ENCODE measurements at regions not wholly inside any gene's neighbourhood (a gene's known extent, or its start where the extent isn't known, plus 50 kb on each side); places are given as distances from the start of the nearest gene placed in this dataset.
"Not testable (repeated sequence)": the region's sequence is repeated elsewhere in the genome, so short reads cannot be mapped to it uniquely, and the experiment has no call there.

DNA sequence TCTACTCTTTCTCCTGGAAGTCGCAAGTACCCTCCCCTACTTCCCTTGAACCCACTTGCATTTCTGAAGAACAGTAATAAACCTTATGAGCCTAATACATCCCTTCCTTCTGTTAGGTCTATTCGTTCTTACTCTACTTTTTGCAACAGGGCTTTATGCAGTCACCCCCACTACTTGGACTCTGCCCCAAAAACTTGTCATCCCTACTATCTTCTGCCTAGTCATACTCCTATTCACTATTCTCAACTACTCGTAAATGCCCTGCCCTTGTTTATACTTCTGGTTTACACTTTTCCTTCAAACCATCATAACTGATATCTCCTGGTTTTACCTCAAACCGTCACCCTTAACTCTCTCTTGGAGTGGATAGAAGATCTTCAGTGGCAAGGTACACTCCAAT, 55.2 kb upstream of the SLIT2 start:
- Mint-ChIP-seq H3K27ac (no peak overlapping the region), H3K9me3 (no peaks in the 10 kb centered on the region), H3K36me3 (no peaks in the 10 kb centered on the region), H3K27me3 (no peaks in the 10 kb centered on the region), H3K4me3 (no peak overlapping the region), H3K4me1 (no peaks in the 10 kb centered on the region)
- no peak for DNase-seq (ENCODE audit: low spot score in 2 of 2)
- no peak for ATAC-seq (ENCODE audit: low read depth)

DNA sequence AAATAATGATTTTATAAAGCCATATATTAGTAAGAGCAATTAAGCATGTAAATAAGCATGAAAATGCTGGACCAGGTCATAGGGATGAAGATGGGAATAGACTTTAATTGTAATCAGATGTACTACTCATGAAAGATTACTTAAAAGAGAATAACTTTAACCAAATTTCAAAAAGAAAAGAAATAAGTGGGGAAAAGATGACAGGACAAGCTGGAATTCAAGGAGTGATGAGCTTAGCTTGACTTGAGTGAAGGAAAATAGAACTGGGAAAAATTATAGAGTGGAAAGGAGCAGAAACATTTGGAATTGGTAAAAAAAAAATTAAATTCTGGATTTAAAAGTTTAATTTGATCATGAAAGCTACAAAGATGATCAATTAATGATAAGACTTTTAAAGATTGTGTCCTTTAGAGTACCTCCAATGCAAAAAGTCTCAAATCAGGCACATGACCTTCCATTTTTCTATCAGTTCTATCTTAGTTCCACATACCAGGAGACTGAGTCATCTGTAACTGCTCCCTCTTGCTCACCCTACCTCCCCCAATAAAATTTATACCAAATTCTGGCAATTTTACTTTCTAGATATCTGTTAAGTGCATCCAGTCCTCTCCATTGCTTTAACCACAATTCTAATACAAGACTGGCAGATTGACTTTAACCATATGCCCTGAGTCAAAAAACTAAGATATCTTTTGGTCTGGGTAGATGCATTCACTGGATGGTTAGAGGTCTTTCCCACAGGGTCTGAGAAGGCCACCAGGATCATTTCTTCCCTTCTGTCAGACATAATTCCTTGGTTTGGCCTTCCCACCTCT, 56.4 kb upstream of the SLIT2 start:
- H3K36me3 Mint-ChIP-seq: no peaks in the 10 kb centered on the region
- H3K27me3 Mint-ChIP-seq: no peaks in the 10 kb centered on the region
- no peak overlapping the region for H3K4me3 Mint-ChIP-seq
- DNase-seq (ENCODE audit: low spot score in 2 of 2) (no peak), ATAC-seq (ENCODE audit: low read depth) (no peak)
- no peaks in the 10 kb centered on the region for H3K4me1 Mint-ChIP-seq
- peaks cover 2% of the 10 kb centered on the region for H3K9me3 Mint-ChIP-seq
- no peak overlapping the region for H3K27ac Mint-ChIP-seq

DNA sequence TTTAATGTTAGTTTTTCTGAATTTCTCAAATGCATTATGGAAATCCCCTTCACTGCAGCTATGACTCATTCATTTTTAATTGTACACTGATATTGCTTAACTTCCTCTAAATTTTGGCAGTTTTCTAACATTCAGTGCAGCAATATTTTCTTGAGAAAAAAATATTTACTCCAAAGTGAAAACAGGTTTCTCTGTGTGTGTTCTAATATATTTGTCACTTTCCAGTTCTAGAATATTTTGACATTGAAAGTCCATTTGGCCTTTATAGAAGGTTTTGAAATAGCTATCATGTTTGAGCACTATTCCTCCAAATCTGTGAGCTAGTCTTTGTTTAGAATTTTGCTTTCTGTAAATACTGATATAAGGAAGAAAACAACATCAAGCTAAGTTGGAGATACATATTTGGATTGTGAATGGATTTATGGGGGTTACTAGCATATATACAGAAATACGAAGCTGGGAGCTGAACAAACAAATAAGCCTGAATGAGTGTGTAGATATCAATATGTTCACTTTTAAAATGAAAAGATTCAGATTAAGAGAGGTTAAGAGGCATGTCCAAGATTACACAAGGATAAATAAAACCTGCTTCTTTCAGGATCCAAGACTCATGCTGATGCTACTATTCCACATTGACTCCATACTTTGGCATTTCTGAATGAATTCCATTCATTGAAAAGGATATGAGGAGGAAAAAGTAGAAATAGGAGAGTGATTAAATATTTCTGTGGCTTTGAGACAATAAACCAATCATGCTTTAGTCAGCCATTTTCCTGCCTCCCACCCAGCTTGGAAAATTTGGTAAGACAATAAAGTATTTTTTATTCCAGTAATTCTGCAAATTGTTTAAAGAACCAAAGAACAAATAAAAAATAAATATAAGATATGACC, 57.3 kb upstream of the SLIT2 start:
- Mint-ChIP-seq H3K9me3 (peaks cover 5% of the 10 kb centered on the region), H3K4me1 (no peaks in the 10 kb centered on the region), H3K27ac (no peak overlapping the region), H3K36me3 (no peaks in the 10 kb centered on the region), H3K27me3 (no peaks in the 10 kb centered on the region), H3K4me3 (no peak overlapping the region)
- ATAC-seq (ENCODE audit: low read depth): no peak
- DNase-seq (ENCODE audit: low spot score in 2 of 2): no peak

DNA sequence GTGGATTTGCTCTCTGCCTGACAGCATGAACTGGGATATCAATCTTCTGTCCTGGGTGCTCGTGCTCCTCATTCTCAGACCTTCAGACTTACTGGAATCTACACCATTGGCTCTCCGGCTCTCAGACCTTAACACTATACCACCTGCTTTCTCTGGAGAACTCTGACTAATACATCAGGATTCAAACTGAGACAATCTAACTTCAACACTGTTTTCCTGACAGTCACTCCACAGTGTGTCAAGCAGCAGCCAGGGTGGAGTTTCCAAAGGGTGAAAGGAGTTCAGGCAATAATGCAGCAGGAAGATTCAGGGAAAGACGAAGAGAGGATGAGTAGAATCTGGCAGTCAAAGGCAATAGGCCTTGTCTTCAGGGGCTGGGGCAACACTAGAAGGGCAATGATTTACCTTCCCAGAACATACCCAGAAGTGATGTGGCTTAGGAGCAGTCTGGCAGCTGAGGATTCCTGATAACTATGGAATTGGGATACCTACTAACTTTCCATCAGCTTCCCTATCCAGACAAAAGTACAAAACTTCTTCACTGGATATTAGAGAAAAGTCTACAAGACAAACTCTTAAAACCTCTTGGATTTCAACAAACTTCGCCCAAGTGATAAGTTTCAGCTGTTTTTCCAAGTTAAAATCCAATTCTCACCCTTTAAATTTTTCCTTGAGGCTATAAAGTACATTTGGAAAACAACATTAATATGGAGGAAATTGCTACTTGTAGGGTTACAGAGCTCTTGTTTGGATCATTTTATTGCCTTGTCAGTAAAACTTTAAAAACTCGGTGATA, 58.4 kb upstream of the SLIT2 start:
- Mint-ChIP-seq H3K9me3 (peaks cover 5% of the 10 kb centered on the region), H3K4me1 (no peaks in the 10 kb centered on the region), H3K27ac (no peak overlapping the region), H3K36me3 (no peaks in the 10 kb centered on the region), H3K4me3 (no peak overlapping the region), H3K27me3 (no peaks in the 10 kb centered on the region)
- no peak for DNase-seq (ENCODE audit: low spot score in 2 of 2)
- ATAC-seq (ENCODE audit: low read depth): no peak

DNA sequence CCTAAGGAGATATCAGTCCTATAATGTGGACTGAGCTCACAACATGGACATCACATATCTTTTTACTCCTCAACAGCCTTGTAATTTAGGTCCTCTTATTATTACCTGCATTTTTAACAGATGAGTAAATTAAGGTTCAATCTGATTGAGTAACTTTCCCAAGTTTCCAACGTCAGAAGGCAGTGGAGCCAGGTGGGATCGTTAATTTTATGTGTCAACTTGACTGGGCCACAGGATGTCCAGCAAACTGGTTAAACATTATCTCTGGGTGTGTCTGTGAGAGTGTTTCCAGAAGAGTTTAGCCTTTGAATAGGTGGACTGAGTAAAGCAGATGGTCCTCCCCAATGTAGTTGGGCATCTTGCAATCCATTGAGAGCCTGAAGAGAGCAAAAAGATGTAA, 59.0 kb upstream of the SLIT2 start:
- no peaks in the 10 kb centered on the region for H3K36me3 Mint-ChIP-seq
- no peak for ATAC-seq (ENCODE audit: low read depth)
- no peak overlapping the region for H3K27ac Mint-ChIP-seq
- H3K4me1 Mint-ChIP-seq: no peaks in the 10 kb centered on the region
- no peak overlapping the region for H3K4me3 Mint-ChIP-seq
- peaks cover 6% of the 10 kb centered on the region for H3K9me3 Mint-ChIP-seq
- no peaks in the 10 kb centered on the region for H3K27me3 Mint-ChIP-seq
- no peak for DNase-seq (ENCODE audit: low spot score in 2 of 2)

DNA sequence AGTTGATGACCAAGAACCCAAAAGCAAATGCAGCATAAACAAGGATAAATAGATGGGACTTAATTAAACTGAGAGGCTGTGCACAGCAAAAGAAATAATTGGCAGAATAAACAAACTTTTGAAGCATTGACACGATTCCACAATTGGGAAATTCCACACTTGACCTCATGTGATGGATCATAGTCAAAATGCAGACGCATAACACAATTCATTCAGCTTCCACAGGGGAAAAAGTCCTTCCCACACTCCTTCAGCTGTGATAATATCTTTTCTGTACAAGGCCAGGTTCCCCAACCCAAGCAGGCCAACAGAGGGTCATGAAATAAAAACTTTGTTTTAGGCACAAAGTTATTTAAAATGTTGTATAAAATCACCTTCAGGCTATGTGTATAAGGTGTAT, 66.6 kb upstream of the SLIT2 start:
- Mint-ChIP-seq H3K36me3 (no peaks in the 10 kb centered on the region), H3K4me3 (no peak overlapping the region), H3K27ac (no peak overlapping the region), H3K9me3 (peaks cover 10% of the 10 kb centered on the region), H3K27me3 (peaks cover 1% of the 10 kb centered on the region), H3K4me1 (no peaks in the 10 kb centered on the region)
- DNase-seq (ENCODE audit: low spot score in 2 of 2): no peak
- ATAC-seq (ENCODE audit: low read depth): no peak

DNA sequence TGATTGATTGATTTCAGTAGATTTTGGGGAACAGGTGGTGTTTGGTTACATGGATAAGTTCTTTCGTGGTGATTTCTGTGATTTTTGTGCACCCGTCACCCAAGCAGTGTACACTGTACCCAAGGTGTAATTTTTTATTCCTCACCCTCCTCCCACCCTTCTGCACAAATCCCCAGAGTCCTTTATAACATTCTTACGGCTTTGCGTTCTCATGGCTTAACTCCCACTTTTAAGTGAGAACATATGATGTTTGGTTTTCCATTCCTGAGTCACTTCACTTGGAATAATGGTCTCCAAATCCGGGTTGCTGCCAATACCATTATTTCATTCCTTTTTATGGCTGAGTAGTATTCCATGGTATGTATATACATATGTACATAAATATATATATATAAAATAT, 68.6 kb upstream of the SLIT2 start:
- H3K9me3 Mint-ChIP-seq; H3K36me3 Mint-ChIP-seq; H3K4me3 Mint-ChIP-seq; H3K27ac Mint-ChIP-seq; H3K4me1 Mint-ChIP-seq; H3K27me3 Mint-ChIP-seq; ATAC-seq (ENCODE audit: low read depth); DNase-seq (ENCODE audit: low spot score in 2 of 2): not testable (repeated sequence)

DNA sequence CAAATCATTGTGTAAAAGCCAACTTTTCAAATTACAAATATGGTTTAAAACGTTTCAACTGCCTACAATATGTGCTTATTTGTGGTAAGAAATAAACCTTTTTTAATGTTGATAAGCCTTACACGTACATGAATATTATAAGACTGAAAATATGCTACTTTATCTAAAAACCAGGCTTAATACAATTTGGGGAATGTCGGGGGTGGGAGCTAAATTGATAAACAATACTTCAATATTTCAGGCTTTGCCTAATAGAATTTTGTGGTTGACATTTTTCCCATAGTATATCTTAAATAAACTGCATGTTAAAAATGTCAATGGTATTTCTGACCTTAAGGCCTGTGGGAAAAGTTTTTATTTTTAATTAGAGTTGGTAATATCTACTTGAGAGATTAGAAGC, 69.8 kb upstream of the SLIT2 start:
- Mint-ChIP-seq H3K27ac (no peak overlapping the region), H3K4me1 (no peaks in the 10 kb centered on the region), H3K36me3 (no peaks in the 10 kb centered on the region), H3K9me3 (peaks cover 6% of the 10 kb centered on the region), H3K4me3 (no peak overlapping the region), H3K27me3 (peaks cover 1% of the 10 kb centered on the region)
- no peak for DNase-seq (ENCODE audit: low spot score in 2 of 2)
- ATAC-seq (ENCODE audit: low read depth): no peak

DNA sequence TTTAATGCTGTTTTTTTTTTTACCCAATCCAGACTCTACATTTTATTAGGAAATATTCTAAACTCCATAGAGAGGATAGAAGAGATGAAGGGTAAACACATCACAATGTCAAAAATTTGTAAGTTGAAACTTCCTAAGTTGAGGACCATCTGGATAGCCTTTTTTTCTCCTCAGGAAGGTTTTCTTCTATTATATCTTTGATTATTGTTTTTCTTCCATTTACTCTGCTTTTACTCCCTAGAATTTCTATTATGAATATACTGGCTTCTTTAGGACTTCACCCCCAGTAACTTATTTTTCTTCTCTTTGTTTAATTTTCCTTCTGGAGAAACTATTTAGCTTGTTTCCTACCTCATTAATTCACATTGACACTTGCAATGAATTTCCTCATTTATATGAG, 71.2 kb upstream of the SLIT2 start:
- Mint-ChIP-seq H3K36me3 (no peaks in the 10 kb centered on the region), H3K27ac (no peak overlapping the region), H3K4me1 (no peaks in the 10 kb centered on the region), H3K27me3 (peaks cover 1% of the 10 kb centered on the region), H3K9me3 (peaks cover 9% of the 10 kb centered on the region), H3K4me3 (no peak overlapping the region)
- DNase-seq (ENCODE audit: low spot score in 2 of 2) (no peak), ATAC-seq (ENCODE audit: low read depth) (no peak)

DNA sequence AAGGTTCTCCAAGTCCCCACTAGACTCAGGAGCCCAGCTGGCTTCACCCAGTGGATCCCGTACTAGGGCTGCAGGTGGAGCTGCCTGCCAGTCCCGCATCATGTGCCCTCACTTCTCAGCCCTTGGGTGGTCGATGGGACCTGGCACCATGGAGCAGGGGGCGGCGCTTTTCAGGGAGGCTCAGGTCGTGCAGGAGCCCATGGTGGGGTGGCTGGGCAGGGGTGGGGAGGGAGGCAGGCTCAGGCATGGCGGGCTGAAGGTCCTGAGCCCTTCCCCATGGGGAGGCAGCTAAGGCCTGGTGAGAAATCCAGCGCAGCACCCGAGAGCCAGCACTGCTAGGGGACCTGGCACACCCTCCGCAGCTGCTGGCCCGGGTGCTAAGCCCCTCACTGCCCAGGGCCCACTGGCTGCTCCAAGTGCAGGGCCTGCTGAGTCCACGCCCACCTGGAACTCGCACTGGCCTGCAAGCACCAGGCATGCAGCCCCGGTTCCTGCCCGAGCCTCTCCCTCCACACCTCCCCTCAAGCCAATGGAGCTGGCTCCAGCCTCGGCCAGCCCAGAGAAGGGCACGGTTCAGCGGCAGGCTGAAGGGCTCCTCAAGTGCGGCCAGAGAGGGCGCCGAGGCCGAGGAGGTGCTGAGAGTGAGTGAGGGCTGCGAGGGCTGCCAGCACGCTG, 72.7 kb upstream of the SLIT2 start:
- no peak overlapping the region for H3K4me3 Mint-ChIP-seq
- no peak overlapping the region for H3K27ac Mint-ChIP-seq
- H3K4me1 Mint-ChIP-seq: no peaks in the 10 kb centered on the region
- peaks cover 6% of the 10 kb centered on the region for H3K9me3 Mint-ChIP-seq
- DNase-seq (ENCODE audit: low spot score in 2 of 2) (no peak), ATAC-seq (ENCODE audit: low read depth) (no peak)
- no peaks in the 10 kb centered on the region for H3K36me3 Mint-ChIP-seq
- H3K27me3 Mint-ChIP-seq: no peaks in the 10 kb centered on the region

DNA sequence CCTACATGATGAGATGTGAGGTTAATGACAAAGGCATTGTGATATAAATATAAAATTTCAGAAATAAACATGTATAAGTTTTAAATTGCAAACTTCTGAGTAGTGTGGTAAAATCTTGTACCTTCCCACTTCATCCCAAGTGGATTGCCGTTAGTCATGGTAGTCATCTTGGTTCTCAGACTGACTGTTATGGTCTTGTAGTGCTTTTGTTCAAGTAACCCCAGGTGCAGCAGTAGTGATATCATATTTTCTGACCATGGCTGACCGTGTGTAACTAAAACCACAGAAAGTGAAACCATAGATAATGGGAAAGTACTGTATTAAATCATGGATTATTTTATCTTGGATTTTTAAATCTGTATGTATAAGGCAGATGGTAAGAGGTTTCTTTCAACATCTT, 74.8 kb upstream of the SLIT2 start:
- ATAC-seq (ENCODE audit: low read depth) (no peak), DNase-seq (ENCODE audit: low spot score in 2 of 2) (no peak)
- no peaks in the 10 kb centered on the region for H3K27me3 Mint-ChIP-seq
- no peaks in the 10 kb centered on the region for H3K4me1 Mint-ChIP-seq
- H3K4me3 Mint-ChIP-seq: no peak overlapping the region
- no peaks in the 10 kb centered on the region for H3K36me3 Mint-ChIP-seq
- no peak overlapping the region for H3K27ac Mint-ChIP-seq
- peaks cover 8% of the 10 kb centered on the region for H3K9me3 Mint-ChIP-seq

DNA sequence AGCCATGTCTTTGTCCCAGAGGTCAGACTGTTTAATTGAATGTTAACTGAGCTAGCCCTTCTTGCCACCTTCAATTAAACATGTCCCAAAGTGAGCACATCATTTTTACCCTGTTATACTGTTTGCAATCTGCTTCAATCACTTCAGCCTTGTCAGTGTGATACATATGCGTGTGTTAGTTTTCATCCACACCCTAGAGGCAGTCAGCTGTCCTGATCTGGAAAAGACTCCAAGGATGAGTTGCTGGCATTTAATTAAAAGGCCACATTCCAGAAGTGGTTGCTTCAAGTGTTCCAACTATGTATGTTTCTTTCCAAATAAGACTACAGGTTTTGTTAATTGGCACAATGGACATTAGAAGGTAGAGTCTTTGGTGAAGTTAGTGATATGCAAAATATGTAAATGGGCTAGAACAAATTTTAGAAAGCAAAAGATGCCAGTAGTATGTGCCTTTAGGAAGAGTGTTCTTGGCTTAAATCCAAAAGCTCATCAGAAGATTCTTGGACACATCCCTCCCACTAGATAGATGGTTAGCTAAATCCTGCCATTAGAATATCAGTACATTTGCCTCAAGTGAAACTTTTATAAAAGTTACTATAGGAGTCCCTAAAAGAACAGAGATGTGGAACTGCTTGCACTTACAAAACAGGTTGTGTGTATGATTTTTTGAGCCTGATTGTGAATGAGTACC, 79.5 kb upstream of the SLIT2 start:
- no peak overlapping the region for H3K27ac Mint-ChIP-seq
- ATAC-seq (ENCODE audit: low read depth) (no peak), DNase-seq (ENCODE audit: low spot score in 2 of 2) (no peak)
- H3K4me1 Mint-ChIP-seq: no peaks in the 10 kb centered on the region
- no peaks in the 10 kb centered on the region for H3K27me3 Mint-ChIP-seq
- no peak overlapping the region for H3K4me3 Mint-ChIP-seq
- H3K9me3 Mint-ChIP-seq: peaks cover 5% of the 10 kb centered on the region
- no peaks in the 10 kb centered on the region for H3K36me3 Mint-ChIP-seq

DNA sequence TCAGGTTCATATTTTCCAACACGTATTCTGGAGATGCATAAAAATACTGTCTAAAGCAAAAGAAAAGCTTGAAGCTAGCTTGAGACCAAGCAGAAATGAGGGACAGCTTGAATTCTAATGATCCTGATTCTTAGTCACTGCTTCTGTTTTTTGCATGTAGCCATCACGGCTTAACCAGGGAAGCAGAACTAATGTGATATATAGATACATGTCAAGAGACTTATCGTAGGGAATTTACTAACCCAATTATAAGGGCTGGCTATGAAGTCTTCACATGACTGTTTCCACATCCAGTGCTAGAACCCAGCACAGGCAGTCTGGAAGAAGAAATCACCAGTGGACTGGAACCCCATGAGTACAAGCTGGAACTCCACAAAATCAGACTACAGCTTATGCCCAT, 85.2 kb upstream of the SLIT2 start:
- DNase-seq (ENCODE audit: low spot score in 2 of 2): no peak
- Mint-ChIP-seq H3K27ac (no peak overlapping the region), H3K27me3 (no peaks in the 10 kb centered on the region), H3K4me3 (no peak overlapping the region), H3K4me1 (no peaks in the 10 kb centered on the region), H3K9me3 (peaks cover 1% of the 10 kb centered on the region), H3K36me3 (no peaks in the 10 kb centered on the region)
- no peak for ATAC-seq (ENCODE audit: low read depth)
